ENCODE measurements at regions not wholly inside any gene's neighbourhood (a gene's known extent, or its start where the extent isn't known, plus 50 kb on each side); places are given as distances from the start of the nearest gene placed in this dataset.
A peak's percentile ranks its signal among the peaks of the same experiment; 100 is the strongest.
"Not testable (repeated sequence)": the region's sequence is repeated elsewhere in the genome, so short reads cannot be mapped to it uniquely, and the experiment has no call there.

- peak; percentile 57 for DNase-seq (ENCODE audit: low read depth)
Observed at GRCh38 chr14:22296722-22297121, 292.3 kb downstream of the DAD1 start.

DNA sequence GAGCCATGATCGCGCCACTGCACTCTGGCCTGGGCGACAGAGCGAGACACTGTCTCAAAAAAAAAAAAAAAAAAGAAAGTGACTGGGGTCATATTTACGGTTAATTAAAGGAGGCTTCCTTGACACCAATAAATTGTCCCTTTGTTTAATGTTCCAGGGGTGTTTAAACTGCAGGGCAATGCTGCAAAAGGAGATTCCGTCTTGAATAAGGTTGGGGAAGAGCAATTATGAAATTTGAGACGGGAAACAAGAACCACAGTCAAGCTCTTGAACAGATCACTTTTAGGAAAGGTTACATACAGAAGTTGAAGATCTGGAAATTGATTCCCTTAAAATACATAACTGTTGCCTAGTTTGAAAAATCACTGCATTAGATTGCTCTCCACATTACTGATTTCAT, 292.9 kb downstream of the DAD1 start:
- no peak for DNase-seq (ENCODE audit: low read depth)

DNA sequence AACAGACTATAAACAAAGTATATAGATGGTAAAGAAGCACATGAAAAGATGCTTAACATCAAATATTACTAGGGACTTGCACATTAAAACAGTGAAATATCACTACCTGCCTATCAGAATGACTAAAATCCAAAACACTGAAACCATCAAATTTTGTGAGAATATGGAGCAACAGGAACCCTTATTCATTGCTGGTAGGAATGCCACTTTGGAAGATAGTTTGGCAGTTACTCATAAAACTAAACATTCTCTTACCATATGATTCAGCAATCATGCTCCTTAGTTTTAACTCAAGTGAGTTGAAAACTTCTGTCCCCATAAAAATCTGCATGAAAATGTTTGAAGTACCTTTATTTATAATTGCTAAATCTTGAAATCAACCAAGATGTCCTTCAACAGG, 297.6 kb downstream of the DAD1 start:
- DNase-seq (ENCODE audit: low read depth) = no peak

GRCh38 chr14:22289570-22289969, 299.5 kb downstream of the DAD1 start:
- no peak for DNase-seq (ENCODE audit: low read depth)

DNA sequence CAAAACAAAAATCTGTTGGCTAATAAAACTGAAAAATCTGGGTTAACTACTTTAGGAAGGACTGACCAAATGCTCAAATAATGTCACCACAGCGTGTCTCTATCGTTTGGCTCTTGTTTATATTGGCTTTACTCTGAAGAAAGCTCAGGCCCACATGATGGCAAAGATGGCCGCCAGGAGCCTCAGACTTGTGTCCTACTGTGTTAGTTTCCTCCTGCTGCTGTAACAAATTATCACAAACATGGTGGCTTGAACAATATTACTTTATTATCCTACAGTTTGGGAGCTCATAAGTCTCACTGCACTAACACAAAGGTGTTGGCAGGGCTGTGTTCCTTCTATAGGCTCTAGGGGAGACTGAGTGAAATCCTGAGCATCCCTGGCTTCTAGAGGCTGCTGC, 303.0 kb downstream of the DAD1 start:
- no peak for DNase-seq (ENCODE audit: low read depth)

- DNase-seq (ENCODE audit: low read depth) = no peak
Observed at GRCh38 chr14:22282949-22283348, 306.1 kb downstream of the DAD1 start.

- DNase-seq (ENCODE audit: low read depth) = no peak
Observed at GRCh38 chr14:22282417-22282816, 306.6 kb downstream of the DAD1 start.

DNA sequence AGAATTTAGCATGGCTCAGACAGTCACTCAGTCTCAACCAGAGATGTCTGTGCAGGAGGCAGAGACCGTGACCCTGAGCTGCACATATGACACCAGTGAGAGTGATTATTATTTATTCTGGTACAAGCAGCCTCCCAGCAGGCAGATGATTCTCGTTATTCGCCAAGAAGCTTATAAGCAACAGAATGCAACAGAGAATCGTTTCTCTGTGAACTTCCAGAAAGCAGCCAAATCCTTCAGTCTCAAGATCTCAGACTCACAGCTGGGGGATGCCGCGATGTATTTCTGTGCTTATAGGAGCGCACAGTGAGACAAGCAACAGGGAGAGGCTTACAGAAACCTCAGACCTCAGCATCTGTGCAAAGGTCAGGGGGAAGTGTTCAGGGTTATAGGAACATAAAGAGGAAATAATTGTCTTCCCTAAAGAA, 307.6 kb downstream of the DAD1 start:
- DNase-seq (ENCODE audit: low read depth) = not testable (repeated sequence)

DNA sequence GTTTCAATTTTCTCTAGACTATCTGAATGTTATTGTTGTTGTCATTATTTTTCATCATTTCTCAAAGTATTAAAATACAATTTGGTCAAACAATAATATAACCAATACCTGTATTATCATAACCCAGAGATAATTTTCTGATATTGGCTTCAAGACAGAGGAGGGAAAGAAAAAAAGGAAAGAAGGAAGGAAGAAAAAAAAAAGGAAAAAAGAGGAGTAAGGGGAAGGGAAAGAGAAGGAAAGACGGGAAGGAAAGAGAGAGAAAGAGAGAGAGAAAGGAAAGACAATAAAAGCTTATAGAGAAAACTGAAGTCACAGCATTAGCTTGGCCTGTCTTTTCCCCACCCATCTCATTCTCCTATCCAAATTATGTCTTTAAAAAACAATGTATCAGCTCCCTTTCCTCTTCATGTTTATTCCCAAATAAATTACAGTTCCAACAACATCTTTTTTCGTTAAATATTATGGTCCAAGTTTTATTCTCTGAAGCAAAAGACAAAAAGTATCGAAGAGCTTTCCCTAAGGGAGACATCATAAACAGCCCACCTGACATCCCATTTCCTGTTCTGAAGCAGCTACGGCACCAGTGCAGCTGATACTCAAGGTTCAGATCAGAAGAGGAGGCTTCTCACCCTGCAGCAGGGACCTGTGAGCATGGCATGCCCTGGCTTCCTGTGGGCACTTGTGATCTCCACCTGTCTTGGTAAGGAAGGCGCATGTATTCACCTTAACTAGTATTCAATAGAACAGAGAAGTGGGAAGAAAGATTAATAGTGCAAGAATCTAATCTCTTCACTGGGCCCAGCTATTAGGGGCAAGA, 308.3 kb downstream of the DAD1 start:
- no peak for DNase-seq (ENCODE audit: low read depth)

DNA sequence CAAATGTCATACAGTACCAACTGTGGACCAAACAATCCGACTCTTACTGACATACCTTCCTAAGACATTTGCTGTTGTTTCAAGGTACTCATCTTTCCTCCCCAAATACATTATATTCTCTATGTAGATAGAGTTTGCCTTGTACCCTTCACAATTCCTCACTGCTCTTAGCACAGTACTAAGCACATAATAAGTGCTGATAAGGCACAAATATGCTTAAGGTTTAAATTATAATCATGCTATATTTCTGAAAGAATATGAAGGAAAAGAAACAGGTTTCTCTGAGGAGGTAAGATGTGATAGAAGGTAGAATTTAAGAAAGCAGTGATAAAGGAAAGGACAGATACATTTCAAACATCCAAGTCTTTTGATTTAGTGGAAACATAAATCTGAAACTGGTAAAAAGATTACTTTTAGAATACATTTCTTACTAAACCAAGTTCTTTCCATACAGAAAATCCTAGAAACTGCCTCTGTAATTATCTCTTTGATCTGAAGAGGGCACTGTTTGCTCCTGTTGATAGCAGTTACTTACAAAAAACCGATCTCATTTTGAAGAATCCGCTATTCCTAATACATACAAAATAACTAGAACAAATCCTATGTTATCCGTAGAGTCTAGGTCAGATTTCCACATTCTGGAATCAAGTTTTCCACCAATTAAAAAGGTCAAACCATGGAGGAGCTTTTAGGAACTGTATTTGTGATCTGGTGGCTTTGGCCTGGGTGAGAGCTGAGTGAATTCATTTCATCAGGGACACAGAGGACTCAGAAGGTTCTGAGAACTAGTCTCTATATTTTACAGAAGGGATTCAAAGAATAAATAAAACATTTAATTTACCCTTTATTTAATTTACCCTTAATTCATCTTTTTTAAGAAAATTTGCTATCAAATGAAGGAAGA, 311.9 kb downstream of the DAD1 start:
- no peak for DNase-seq (ENCODE audit: low read depth)

GRCh38 chr14:22271838-22272799, 316.9 kb downstream of the DAD1 start:
- DNase-seq (ENCODE audit: low read depth) = no peak

- no peak for DNase-seq (ENCODE audit: low read depth)
Observed at GRCh38 chr14:22268875-22269274, 320.1 kb downstream of the DAD1 start.

- no peak for DNase-seq (ENCODE audit: low read depth)
Observed at GRCh38 chr14:22266683-22267082, 322.3 kb downstream of the DAD1 start.

GRCh38 chr14:22266142-22266442, 322.9 kb downstream of the DAD1 start:
- no peak for DNase-seq (ENCODE audit: low read depth)

GRCh38 chr14:22265319-22266141, 323.5 kb downstream of the DAD1 start:
- DNase-seq (ENCODE audit: low read depth) = no peak

- no peak for DNase-seq (ENCODE audit: low read depth)
Observed at GRCh38 chr14:22264759-22265158, 324.3 kb downstream of the DAD1 start.

- DNase-seq (ENCODE audit: low read depth) = no peak
Observed at GRCh38 chr14:22263961-22264360, 325.1 kb downstream of the DAD1 start.

DNA sequence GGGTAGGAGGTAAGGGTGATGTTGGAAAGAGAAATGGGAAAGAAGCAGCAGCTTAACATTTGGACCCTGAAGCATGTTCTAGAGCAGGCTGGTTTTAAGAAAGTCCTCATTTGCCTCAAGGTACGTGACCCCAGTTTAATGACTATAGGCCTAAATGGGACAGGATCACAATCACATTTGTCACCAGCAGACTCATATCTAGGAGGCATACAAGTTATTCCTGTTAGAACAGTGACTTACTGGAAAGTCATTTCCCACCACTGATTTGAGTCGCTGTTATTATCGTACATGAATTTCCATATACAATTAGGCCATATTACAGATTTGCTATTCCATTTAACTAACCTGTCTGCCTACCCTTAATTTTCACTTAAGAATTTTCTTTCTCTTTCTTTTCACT, 326.1 kb downstream of the DAD1 start:
- DNase-seq (ENCODE audit: low read depth) = no peak

- DNase-seq (ENCODE audit: low read depth) = no peak
Observed at GRCh38 chr14:22255017-22255950, 333.7 kb downstream of the DAD1 start.

DNA sequence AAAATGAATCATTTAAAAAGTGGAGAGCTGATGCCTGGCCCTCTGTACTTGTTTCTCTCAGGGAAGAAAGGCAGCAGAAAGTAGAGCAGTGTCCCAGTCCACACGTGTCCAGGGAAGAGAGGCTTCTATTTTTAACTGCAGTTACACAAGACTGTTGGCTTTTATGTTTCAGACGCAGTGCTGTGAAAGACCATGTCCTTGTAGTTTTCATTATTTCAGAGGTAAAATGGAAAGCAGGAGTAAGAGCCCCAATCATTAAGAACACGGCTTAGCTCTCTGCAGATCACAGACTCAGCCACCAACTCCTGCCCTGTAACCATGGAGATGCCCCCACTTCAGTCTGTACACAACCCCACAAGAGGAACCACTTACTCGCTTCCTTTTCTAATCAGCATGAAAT, 336.3 kb downstream of the DAD1 start:
- DNase-seq (ENCODE audit: low read depth) = no peak
